Ovary (tissue), 3 donors: ENCODE measurements at regions not wholly inside any gene's neighbourhood (a gene's known extent, or its start where the extent isn't known, plus 50 kb on each side); places are given as distances from the start of the nearest gene placed in this dataset.

ENCODE experiments used
- CTCF ChIP-seq, 3 donors: fragments of 450-650 bp in 2 of 3; fragments of 200-600 bp in 1 of 3; IDR thresholded peaks; one replicate each; pipeline versions ENCODE4 v1.5.1 to v1.8.0; 2016 to 2022; ENCODE audit warnings: antibody characterized with exemption in 3 of 3, mild to moderate bottlenecking in 1 of 3
- POLR2A ChIP-seq: fragments of 450-650 bp; IDR thresholded peaks from one replicate; pipeline ENCODE4 v1.6.1; 2017; ENCODE audit warnings: antibody characterized with exemption, mild to moderate bottlenecking, moderate library complexity
- donor health status: DM: no; HTN: no; CAD: no.

- TF ChIP-seq POLR2A (no peak), CTCF (IDR thresholded peaks at IDR 0.05) (no peak)
These were observed 76.7 kb upstream of the UNC5A start for GRCh38 chr5:176733406-176734262.
